HUDEP-2 (cell line): ENCODE measurements at regions not wholly inside any gene's neighbourhood (a gene's known extent, or its start where the extent isn't known, plus 50 kb on each side); places are given as distances from the start of the nearest gene placed in this dataset.
"Not testable (repeated sequence)": the region's sequence is repeated elsewhere in the genome, so short reads cannot be mapped to it uniquely, and the experiment has no call there.

Source experiments
- DNase-seq, 76 experiments: peaks; one replicate each; lab custom pipeline; 2025; ENCODE audit not compliant: unreplicated experiment in 76 of 76; lab: John Stamatoyannopoulos, UW

DNA sequence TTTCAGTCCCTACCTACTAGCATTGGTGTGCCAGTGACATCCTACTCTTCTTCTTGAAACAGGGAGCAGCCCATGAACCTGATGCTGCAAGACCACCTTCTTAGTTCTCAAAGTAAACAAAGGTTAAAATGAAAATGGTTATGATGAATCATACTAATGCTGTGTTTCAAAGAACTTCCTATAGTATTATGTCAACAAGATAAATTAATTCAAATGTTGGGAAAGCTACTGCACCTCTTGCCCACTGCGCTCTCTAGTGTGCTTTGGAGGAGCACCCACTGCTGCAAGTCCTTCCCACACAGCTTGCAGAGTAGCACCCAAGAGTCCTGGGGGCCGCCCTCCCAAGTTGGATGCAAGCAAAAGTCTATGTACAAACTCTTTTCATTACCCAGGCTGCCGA, 81.1 kb downstream of the CD200R1L start:
- no peak for DNase-seq

GRCh38 chr3:112763258-112763657, 83.4 kb downstream of the CD200R1L start:
- DNase-seq, result no peak

GRCh38 chr3:112761062-112761638, 85.5 kb downstream of the CD200R1L start:
- DNase-seq, result no peak

- no peak for DNase-seq
Measured at GRCh38 chr3:112759681-112760080, 87.0 kb downstream of the CD200R1L start.

GRCh38 chr3:112759210-112759609, 87.5 kb downstream of the CD200R1L start:
- peak in 15 of 76 experiments; percentile 6 to 51 (median 14) for DNase-seq

DNA sequence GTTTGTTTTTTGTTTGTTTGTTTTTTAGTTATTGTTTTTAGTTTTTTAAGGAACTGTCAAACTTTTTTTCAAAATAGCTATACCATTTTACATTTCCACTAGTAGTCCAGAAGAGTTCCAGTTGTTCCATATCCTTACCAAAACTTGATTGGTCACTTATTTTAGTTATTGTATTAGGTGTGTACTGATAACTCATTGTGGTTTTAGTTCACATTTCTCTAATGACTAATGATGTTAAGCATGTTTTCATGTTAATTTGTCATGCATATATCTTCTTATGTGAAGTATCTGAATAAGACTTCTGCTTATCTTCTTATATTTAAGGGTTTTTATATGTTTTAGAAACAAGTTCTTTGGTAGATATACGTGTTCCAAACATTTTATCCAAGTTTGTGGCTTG, 89.5 kb downstream of the CD200R1L start:
- no peak for DNase-seq

DNA sequence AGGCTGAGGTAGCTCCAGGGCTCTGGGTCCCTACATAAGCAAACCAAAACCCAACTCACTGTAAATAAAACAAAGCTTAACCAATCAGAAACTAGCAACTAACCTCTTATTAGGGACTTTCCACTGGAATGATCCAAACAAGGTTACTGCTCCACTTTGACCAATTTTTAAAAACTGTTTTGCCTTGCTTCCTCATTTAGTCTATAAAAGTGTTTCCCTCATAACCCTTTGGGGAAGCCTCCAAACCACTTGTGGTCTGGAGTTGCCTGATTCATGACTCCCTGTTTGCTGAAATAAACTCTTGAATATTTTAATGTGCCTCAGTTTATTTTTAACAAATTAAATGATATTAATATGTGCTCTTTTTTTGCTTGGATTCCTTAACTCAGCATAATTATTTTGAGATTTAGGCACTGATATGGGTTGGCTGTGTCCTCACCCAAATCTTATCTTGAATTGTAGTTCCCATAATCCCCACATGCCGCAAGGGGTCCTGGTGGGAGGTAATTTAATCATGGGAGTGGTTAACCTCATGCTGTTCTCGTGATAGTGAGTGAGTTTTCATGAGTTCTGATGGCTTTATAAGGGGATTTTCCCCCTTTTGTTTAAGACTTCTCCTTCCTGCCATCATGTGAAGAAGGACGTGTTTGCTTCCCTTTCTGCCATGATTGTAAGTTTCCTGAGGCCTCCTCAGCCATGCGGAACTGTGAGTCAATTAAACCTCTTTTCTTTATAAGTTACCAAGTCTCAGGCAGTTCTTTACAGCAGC, 90.6 kb downstream of the CD200R1L start:
- no peak for DNase-seq

GRCh38 chr3:112755046-112755445, 91.6 kb downstream of the CD200R1L start:
- not testable (repeated sequence) for DNase-seq

- no peak for DNase-seq
Measured at GRCh38 chr3:112751564-112752512, 94.8 kb downstream of the CD200R1L start.

DNA sequence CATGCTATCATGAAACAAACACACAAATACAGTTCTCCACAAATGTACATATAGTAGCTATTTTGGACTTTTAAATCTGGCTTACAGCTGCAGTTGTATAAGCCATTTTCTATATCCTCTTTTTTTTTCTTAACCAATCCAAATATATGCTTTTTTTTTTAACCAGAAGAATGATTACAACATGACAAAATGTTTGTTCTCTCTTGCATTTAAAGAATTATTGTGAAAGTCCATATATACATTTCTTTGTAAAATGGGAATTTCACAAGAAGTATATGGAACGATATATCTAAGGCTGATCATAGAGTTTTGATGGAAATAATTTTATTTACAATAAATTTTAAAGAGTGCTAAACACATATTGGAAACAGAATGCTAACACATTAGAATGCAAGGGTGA, 95.6 kb downstream of the CD200R1L start:
- no peak for DNase-seq

DNA sequence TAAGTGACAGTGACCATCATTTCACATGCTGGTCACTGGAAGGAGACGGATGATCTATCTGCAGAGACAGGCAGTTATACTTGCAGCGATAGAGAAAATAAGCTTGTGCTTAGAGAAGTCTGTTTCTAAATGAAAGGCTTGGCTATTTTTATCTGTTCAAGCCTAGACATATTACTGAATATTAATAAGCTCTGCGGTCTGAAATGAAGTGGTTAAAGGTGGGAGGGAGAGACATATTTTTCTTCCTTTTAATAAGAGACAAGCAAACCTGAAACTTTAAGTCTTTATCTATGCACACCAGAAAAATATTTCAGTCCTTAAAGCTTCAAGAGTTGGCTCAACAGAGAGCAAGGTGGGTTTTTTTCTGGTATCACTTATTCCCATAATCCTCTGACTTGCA, 99.0 kb downstream of the CD200R1L start:
- DNase-seq, result no peak

DNA sequence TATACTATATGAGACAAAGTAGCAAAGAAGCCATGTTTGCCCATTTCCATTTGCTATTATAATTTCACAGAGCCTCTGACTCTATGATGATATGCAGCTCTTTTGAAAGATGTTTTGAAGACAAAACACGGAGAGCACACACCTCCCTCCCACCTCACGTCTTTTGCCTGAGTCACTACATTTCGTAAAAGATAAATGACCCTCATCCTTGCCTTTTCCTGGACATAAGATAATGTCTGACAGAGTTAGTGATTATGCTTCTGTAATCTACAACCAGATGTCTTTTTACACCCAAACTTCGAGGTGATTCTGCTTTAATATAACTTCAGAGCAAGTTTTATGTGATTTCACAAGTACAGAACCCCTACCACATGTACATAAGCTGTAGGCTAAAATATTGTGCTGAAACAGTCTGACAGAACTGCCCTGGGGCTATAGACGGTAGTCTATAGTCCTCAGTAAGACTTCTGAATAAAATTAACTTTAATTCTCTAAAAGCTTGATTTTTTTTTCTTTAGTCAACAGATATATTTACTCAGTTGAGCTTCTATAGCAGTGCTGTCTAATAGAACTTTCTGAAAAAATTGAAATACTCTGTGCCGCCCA, 99.9 kb downstream of the CD200R1L start:
- DNase-seq, result peak in 7 of 76 experiments; percentile 7 to 45 (median 32)

DNA sequence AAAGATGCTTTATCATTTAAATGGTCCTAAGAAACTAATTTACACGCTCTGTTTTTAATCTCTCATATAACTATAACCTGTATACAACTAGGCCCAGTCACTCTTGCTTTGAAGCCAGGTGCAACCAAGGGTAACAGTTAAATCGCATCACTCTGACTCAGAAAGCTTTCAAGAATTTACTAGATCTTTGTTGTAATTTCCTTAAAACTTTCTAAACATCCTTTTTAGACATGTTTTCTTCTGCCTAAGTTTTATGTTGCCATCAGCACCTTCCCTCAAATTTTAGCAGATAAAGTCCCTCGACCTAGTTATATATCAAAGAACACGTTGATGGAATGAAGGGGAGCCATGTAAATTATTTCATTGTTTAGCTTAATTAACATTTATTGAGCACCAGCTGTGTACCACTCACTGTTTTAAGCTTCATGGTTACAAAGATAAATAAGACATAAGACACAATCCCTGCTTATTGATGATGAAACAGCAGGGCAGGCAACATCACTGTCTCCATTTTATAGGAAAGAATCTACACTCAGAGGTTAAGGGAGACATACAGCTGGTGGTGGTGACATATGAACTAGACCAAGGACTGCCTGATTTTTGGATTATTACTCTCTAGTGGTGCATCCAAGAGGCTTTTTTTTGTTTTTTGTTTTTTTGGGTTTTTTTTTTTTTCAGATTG, 101.0 kb downstream of the CD200R1L start:
- no peak for DNase-seq

GRCh38 chr3:112744825-112745566, 101.7 kb downstream of the CD200R1L start:
- no peak for DNase-seq

GRCh38 chr3:112744106-112744505, 102.6 kb downstream of the CD200R1L start:
- DNase-seq, result peak in 2 of 76 experiments; percentile 14 to 30

DNA sequence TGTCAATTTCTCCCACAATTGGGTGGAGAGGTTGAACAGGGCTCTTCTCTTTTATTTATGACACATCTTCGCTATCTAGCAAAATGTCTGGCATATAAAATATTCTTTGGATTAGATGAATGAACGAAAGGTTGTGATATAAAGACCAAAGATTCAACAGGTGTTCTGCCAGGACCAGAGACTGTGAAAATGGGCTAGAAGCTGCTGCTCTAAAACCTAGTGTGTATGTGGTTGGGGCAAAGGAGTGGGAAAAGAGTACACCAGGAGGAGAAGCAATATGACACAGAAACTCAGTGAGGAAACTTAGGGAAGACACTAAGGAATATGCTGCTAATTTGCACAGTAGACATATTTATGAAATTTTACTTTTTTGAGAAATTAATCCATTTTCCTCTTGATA, 102.0 kb upstream of the CCDC80 start:
- no peak for DNase-seq

DNA sequence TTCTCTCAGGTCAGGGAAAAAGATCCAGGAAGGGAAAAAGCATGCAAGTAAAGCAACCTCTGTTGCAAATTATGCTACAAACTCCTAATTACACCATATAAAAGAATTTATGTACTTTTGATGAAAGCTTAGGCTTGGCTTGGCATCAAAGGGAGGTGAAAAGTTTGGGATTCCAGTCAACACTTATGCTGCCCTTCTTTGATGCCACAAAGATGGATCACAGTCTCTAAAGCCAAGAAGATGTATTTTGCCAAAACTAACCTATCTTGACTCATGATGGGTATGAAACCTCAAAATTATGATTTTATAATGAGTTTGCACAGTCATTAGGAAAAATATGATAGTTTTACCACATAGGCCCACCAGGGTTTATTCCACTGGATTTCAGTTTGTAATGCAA, 101.0 kb upstream of the CCDC80 start:
- DNase-seq, result no peak

GRCh38 chr3:112740835-112741234, 99.9 kb upstream of the CCDC80 start:
- no peak for DNase-seq

- DNase-seq, result no peak
Measured at GRCh38 chr3:112739252-112739965, 98.5 kb upstream of the CCDC80 start.
